ENCODE measurements at regions not wholly inside any gene's neighbourhood (a gene's known extent, or its start where the extent isn't known, plus 50 kb on each side); places are given as distances from the start of the nearest gene placed in this dataset.

DNA sequence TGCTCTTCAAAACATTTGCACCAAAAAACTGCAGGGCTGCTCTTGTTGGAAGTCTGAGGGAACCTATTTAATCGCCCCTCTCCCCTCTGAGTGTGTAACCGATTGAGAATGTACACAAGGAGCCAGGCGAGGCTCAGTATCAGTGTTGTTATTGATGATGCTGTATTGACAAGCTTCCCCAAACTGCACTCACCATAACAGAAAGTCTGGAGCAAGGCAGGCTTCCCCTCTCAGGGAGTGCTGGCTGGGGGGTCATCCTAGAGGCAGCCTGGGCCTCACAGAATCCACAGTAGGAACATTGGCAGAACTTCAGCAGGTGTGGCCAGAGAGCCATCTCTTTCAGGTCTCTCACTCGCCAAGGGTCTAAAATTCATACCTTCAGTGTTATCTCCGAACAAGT is 58.1 kb upstream of the TUNAR start:
- H3K4me3 ChIP-seq (ENCODE audit: low read depth, low read length) = no peak overlapping the region
- DNase-seq (ENCODE audit: low read depth) = no peak
- no peak for TF ChIP-seq CTCF (IDR thresholded peaks at IDR 0.05; ENCODE audit: low read depth, low read length, missing control alignments)

- no peak for DNase-seq (ENCODE audit: low read depth)
- no peak for TF ChIP-seq CTCF (IDR thresholded peaks at IDR 0.05; ENCODE audit: low read depth, low read length, missing control alignments)
- H3K4me3 ChIP-seq (ENCODE audit: low read depth, low read length) = no peak overlapping the region
Measured at GRCh38 chr14:95817271-95817670, 59.4 kb upstream of the TUNAR start.

- TF ChIP-seq CTCF (IDR thresholded peaks at IDR 0.05; ENCODE audit: low read depth, low read length, missing control alignments) = no peak
- no peak for DNase-seq (ENCODE audit: low read depth)
- no peak overlapping the region for H3K4me3 ChIP-seq (ENCODE audit: low read depth, low read length)
Measured at GRCh38 chr14:95816539-95816938, 60.1 kb upstream of the TUNAR start.

- no peak overlapping the region for H3K4me3 ChIP-seq (ENCODE audit: low read depth, low read length)
- TF ChIP-seq CTCF (IDR thresholded peaks at IDR 0.05; ENCODE audit: low read depth, low read length, missing control alignments) = no peak
- no peak for DNase-seq (ENCODE audit: low read depth)
Measured at GRCh38 chr14:95815226-95815690, 61.4 kb upstream of the TUNAR start.

GRCh38 chr14:95814363-95815225 is 62.0 kb upstream of the TUNAR start:
- TF ChIP-seq CTCF (IDR thresholded peaks at IDR 0.05; ENCODE audit: low read depth, low read length, missing control alignments) = no peak
- DNase-seq (ENCODE audit: low read depth) = no peak
- H3K4me3 ChIP-seq (ENCODE audit: low read depth, low read length) = no peak overlapping the region

GRCh38 chr14:95811813-95812212 is 64.8 kb upstream of the TUNAR start:
- no peak for DNase-seq (ENCODE audit: low read depth)
- H3K4me3 ChIP-seq (ENCODE audit: low read depth, low read length) = no peak overlapping the region
- TF ChIP-seq CTCF (IDR thresholded peaks at IDR 0.05; ENCODE audit: low read depth, low read length, missing control alignments) = no peak

DNA sequence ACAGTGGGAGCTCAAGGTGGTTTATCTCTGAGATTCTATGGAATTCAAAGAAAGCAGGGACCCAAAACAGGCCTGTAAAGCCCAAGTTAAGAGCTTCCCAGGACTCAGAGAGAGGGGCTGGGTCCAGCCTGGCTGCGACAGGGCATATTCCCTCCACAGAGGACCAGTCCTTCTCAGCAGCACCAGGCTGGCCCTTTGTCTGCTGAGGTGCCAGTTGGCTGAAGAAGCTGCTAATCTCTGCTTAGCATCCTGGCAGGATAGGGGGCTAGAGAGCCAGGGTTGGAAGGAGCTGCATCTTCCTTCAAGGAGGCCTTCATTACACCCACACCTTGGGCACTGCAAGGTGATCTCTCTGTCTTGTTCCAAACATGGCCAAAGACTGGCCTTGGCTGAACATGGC is 68.3 kb upstream of the TUNAR start:
- no peak for DNase-seq (ENCODE audit: low read depth)
- no peak for TF ChIP-seq CTCF (IDR thresholded peaks at IDR 0.05; ENCODE audit: low read depth, low read length, missing control alignments)
- no peak overlapping the region for H3K4me3 ChIP-seq (ENCODE audit: low read depth, low read length)
